Activated CD8-positive, alpha-beta memory T cell treated with anti-CD3 and anti-CD28 coated beads, Interleukin-2, amount 10 ng/mL, durations not matched to agents 7 days and 5 days (primary cell): ENCODE measurements at regions not wholly inside any gene's neighbourhood (a gene's known extent, or its start where the extent isn't known, plus 50 kb on each side); places are given as distances from the start of the nearest gene placed in this dataset.
A peak's percentile ranks its signal among the peaks of the same experiment; 100 is the strongest.

Experiments
- ATAC-seq: fragments of 150-1000 bp; cut with Tn5 transposase; one replicate; pipeline ENCODE4 v1.10.0; 2021; ENCODE audit warnings: moderate library complexity
- CTCF ChIA-PET: fragments of 350-600 bp; sonication (Branson Sonifier 250); formaldehyde crosslinking; loops from one replicate; lab custom pipeline; 2021; ENCODE audit warnings: antibody characterized with exemption; lab: Charles Lee
- DNase-seq: peaks from one replicate; pipeline ENCODE4 v3.0.0-alpha.2; 2020
- H3K27ac Mint-ChIP-seq: one replicate; pipeline ENCODE4 v1.8.0; 2021; ENCODE audit warnings: mild to moderate bottlenecking, mixed read lengths
- H3K27me3 Mint-ChIP-seq: one replicate; pipeline ENCODE4 v1.8.0; 2021; ENCODE audit warnings: mixed read lengths
- H3K36me3 Mint-ChIP-seq: one replicate; pipeline ENCODE4 v1.8.0; 2021; ENCODE audit warnings: mild to moderate bottlenecking, mixed read lengths
- H3K4me1 Mint-ChIP-seq: one replicate; pipeline ENCODE4 v1.8.0; 2021; ENCODE audit warnings: mixed read lengths
- H3K4me3 Mint-ChIP-seq: one replicate; pipeline ENCODE4 v1.8.0; 2021; ENCODE audit warnings: mild to moderate bottlenecking, moderate library complexity, mixed read lengths
- H3K9me3 Mint-ChIP-seq: one replicate; pipeline ENCODE4 v1.8.0; 2022; ENCODE audit warnings: low read depth, mixed read lengths

GRCh38 chr7:70846208-70846607, 285.7 kb upstream of the GALNT17 start:
- H3K27me3 Mint-ChIP-seq, result no peaks in the 10 kb centered on the region
- CTCF ChIA-PET, result no interaction called here

GRCh38 chr7:70849580-70850235, 282.2 kb upstream of the GALNT17 start:
- ATAC-seq (no peak), DNase-seq (no peak)
- Mint-ChIP-seq H3K4me1 (no peaks in the 10 kb centered on the region), H3K4me3 (no peak overlapping the region), H3K27me3 (no peaks in the 10 kb centered on the region), H3K9me3 (peaks cover 18% of the 10 kb centered on the region), H3K27ac (peak overlapping the region; percentile 24), H3K36me3 (peaks cover 2% of the 10 kb centered on the region)
- CTCF ChIA-PET, result interaction anchor here (0.6 kb wide), 1 partner anchor 825 kb away, joined by 3 read pairs; no protein-coding TSS in a partner anchor

More at GRCh38 chr7:70846208-70846607, 285.7 kb upstream of the GALNT17 start:
- Mint-ChIP-seq H3K9me3 (peaks cover 18% of the 10 kb centered on the region), H3K27ac (no peak overlapping the region), H3K36me3 (peaks cover 2% of the 10 kb centered on the region), H3K4me1 (no peaks in the 10 kb centered on the region), H3K4me3 (no peak overlapping the region)
- DNase-seq (no peak), ATAC-seq (no peak)

DNA sequence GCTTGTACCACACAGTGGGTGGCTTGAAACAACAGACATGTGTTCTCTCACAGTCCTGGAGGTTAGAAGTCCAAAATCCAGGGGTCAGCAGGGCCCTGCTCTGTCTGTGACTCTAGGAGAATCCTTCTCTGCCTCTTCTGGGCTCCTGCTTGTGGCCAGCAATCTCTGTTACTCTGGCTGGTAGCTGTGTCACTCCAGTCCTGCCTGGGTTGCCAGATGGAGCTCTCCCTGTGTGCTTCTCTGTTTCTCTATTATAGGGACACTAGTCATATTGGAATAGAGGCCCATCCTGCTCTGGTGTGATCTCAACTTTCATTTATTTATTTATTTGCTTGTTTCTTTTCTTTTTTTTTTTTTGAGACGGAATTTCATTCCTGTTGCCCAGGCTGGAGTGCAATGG, 276.6 kb upstream of the GALNT17 start:
- ATAC-seq (no peak), DNase-seq (no peak)
- Mint-ChIP-seq H3K36me3 (no peaks in the 10 kb centered on the region), H3K4me1 (no peaks in the 10 kb centered on the region), H3K27ac (no peak overlapping the region), H3K4me3 (no peak overlapping the region), H3K9me3 (no peaks in the 10 kb centered on the region), H3K27me3 (no peaks in the 10 kb centered on the region)
- CTCF ChIA-PET, result interaction anchor here (0.7 kb wide), 1 partner anchor 13 kb away, joined by 5 read pairs; no protein-coding TSS in a partner anchor

- peak; percentile 63 for DNase-seq
- Mint-ChIP-seq H3K4me1 (no peaks in the 10 kb centered on the region), H3K4me3 (no peak overlapping the region), H3K9me3 (no peaks in the 10 kb centered on the region), H3K36me3 (no peaks in the 10 kb centered on the region), H3K27me3 (no peaks in the 10 kb centered on the region), H3K27ac (no peak overlapping the region)
- no peak for ATAC-seq
- CTCF ChIA-PET, result interaction anchor here (2.1 to 3.0 kb wide), 2 partner anchors 877 to 879 kb away, joined by 9 read pairs; no protein-coding TSS in a partner anchor
Measured at GRCh38 chr7:70856901-70857630, 274.9 kb upstream of the GALNT17 start.

DNA sequence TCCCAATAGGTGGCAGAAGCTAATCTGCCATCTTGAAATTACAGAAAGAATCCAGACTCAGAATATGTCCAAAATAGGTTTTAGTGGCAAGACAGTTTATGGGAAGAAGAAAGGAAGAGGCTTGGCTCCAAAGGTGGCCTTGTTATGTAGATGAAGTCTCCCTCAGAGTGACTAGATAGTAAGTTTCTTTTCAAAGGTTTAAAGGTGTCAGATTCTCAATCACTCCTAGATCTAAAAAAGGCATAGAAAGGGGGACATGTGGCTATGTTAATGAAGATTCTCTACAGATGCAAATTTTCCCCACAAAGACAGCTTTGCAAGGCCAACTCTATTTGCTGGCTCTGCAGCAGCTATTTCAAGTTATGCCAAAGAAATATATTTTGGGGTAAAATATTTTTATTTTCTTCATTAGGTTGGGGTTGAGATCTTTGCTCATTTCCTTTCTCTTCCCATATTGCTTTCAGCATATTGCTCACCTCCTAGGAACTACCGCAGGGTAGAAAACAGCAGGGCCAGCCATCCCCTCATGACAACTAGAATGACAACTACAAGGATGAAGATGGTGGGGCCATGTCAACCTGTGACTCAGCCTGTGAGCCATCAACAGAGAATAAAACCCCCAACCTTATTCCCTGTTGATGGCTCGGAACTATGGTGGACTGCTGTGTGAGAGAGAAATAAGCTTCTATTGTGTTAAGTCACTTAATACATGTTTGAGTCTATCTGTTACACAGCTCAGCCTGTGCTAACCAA, 274.0 kb upstream of the GALNT17 start:
- H3K9me3 Mint-ChIP-seq, result no peaks in the 10 kb centered on the region
- no peak overlapping the region for H3K27ac Mint-ChIP-seq
- H3K4me3 Mint-ChIP-seq, result no peak overlapping the region
- no peaks in the 10 kb centered on the region for H3K36me3 Mint-ChIP-seq
- H3K27me3 Mint-ChIP-seq, result no peaks in the 10 kb centered on the region
- no peak for DNase-seq
- H3K4me1 Mint-ChIP-seq, result no peaks in the 10 kb centered on the region
- no peak for ATAC-seq
- CTCF ChIA-PET, result interaction anchor here (2.1 to 3.0 kb wide), 2 partner anchors 876 to 878 kb away, joined by 9 read pairs; no protein-coding TSS in a partner anchor

GRCh38 chr7:70867513-70867912, 264.4 kb upstream of the GALNT17 start:
- no peaks in the 10 kb centered on the region for H3K27me3 Mint-ChIP-seq
- H3K36me3 Mint-ChIP-seq, result no peaks in the 10 kb centered on the region
- H3K9me3 Mint-ChIP-seq, result peaks cover 6% of the 10 kb centered on the region
- H3K4me3 Mint-ChIP-seq, result no peak overlapping the region
- H3K27ac Mint-ChIP-seq, result no peak overlapping the region
- ATAC-seq (no peak), DNase-seq (no peak)
- no peaks in the 10 kb centered on the region for H3K4me1 Mint-ChIP-seq
- CTCF ChIA-PET, result no interaction called here

DNA sequence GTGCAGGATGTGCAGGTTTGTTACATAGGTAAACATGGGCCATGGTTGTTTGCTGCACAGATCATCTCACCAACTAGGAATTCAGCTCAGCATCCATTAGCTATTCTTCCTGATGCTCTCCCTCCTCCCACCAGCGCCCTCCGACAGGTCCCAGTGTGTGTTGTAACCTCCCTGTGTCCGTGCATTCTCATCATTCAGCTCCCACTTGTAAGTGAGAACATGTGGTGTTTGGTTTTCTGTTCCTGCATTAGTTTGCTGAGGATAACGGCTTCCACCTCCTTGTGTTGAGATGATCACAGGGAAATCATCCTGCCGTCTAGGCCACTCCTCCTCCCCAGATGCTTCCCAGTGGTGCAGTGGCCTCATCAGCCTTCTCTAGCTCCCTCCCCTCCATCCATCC, 261.6 kb upstream of the GALNT17 start:
- Mint-ChIP-seq H3K27me3 (no peaks in the 10 kb centered on the region), H3K9me3 (peaks cover 2% of the 10 kb centered on the region), H3K27ac (no peak overlapping the region), H3K36me3 (no peaks in the 10 kb centered on the region), H3K4me3 (no peak overlapping the region), H3K4me1 (no peaks in the 10 kb centered on the region)
- CTCF ChIA-PET, result no interaction called here
- ATAC-seq, result no peak
- DNase-seq, result no peak

DNA sequence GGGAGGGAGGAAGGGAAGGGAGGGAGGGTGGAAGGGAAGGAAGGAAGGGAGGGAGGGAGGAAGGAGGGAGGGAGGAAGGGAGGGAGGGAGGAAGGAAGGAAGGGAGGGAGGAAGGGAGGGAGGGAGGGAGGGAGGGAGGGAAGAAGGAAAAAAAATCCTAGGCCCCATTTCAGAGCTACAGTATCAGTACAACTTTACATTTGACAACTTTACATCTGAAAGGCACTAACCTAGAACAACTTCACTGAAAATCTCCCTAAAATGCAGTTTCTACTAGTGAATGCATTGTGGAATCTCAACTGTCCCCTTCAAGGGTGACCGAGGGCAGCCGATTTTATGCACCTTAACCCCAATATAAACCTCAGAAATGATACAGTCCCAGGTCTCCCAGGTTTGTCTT, 259.8 kb upstream of the GALNT17 start:
- DNase-seq (no peak), ATAC-seq (no peak)
- H3K27ac Mint-ChIP-seq, result no peak overlapping the region

DNA sequence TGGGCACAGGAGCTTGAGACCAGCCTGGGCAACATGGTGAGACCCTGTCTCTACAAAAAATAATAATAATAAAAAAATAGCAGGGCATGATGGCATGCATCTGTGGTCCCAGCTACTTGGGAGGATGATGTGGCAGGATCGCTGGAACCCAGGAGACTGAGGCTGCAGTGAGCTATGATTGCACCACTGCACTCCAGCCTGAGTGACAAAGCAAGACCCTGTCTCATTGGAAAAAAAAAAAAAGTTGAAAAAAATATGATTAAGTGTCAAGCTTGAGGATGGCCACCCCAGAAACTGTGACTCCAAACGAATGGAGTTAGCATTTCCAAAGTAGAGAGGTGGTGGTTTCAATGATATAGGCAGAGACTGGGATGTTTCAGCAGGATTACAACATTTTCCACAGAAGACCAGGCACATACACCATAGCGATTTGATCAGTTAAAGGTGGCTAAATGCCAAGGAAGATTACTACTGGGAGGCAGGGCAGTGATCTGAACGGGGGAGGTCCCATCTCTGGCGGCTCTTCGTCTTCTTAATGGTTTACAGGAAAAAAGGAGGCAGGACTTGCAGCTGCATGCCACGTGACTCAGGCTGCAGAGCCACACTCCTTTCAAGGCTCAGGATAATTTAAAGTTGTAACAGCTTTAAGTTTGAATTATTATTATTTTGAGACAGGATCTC, 250.6 kb upstream of the GALNT17 start:
- no peak overlapping the region for H3K27ac Mint-ChIP-seq
- H3K36me3 Mint-ChIP-seq, result no peaks in the 10 kb centered on the region
- ATAC-seq (no peak), DNase-seq (no peak)
- peaks cover 7% of the 10 kb centered on the region for H3K9me3 Mint-ChIP-seq
- H3K27me3 Mint-ChIP-seq, result no peaks in the 10 kb centered on the region
- no peak overlapping the region for H3K4me3 Mint-ChIP-seq
- no peaks in the 10 kb centered on the region for H3K4me1 Mint-ChIP-seq
- CTCF ChIA-PET, result no interaction called here

More for the DNA sequence above, 259.8 kb upstream of the GALNT17 start:
- Mint-ChIP-seq H3K4me3 (no peak overlapping the region), H3K4me1 (no peaks in the 10 kb centered on the region), H3K9me3 (peaks cover 2% of the 10 kb centered on the region), H3K36me3 (no peaks in the 10 kb centered on the region), H3K27me3 (no peaks in the 10 kb centered on the region)
- CTCF ChIA-PET, result no interaction called here

DNA sequence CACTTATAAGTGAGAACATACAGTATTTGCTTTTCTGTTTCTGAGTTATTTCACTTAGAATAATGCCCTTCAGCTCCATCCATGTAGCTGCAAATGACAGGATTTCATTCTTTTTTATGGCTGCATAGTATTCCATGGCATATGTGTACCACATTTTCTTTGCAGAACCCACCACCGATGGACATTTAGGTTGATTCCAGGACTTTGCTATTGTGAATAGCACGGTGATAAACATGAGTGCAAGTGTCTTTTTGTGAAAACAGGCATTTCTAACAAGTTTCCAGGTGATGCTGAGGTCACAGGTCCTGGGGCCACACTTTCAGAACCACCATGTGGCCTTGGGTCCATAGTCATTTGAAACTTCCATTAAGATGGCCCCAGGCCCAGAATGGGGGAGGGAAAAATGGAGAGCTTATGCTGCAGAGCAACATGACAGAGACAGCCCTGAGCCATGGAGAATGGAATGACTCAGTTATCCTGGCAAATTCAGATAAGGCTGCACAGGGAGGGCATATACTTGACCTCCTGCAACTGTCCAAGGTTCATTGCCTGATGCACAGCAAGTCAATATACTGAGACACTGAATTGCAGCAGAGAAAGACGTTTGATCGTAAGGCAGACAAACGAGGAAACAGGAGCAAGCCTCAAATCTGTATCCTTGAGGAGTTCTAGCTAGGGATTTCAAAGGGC, 248.0 kb upstream of the GALNT17 start:
- no peaks in the 10 kb centered on the region for H3K27me3 Mint-ChIP-seq
- DNase-seq (no peak), ATAC-seq (no peak)
- no peaks in the 10 kb centered on the region for H3K36me3 Mint-ChIP-seq
- no peaks in the 10 kb centered on the region for H3K4me1 Mint-ChIP-seq
- H3K9me3 Mint-ChIP-seq, result peaks cover 7% of the 10 kb centered on the region
- no peak overlapping the region for H3K4me3 Mint-ChIP-seq
- no peak overlapping the region for H3K27ac Mint-ChIP-seq
- CTCF ChIA-PET, result no interaction called here

DNA sequence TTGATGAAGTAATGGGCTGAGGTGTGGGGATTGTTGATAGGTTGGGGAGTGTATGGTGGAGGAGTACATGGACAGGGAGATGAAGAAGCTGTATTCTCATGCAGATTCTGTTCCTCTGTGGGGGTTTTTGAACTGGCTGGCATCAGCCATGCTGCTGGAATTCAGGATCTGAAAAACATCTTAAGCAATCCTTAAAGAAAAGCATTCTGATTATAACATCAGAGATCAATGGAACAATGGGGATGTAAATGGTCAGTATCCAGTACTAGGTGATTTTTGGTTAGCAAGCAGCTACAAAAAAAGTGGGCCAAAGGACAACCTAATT, 247.5 kb upstream of the GALNT17 start:
- CTCF ChIA-PET, result no interaction called here
- DNase-seq, result no peak
- H3K4me1 Mint-ChIP-seq, result no peaks in the 10 kb centered on the region

GRCh38 chr7:70884809-70885208, 247.1 kb upstream of the GALNT17 start:
- Mint-ChIP-seq H3K4me1 (no peaks in the 10 kb centered on the region), H3K27ac (no peak overlapping the region), H3K4me3 (no peak overlapping the region), H3K9me3 (peaks cover 12% of the 10 kb centered on the region), H3K36me3 (no peaks in the 10 kb centered on the region), H3K27me3 (no peaks in the 10 kb centered on the region)
- no peak for DNase-seq
- CTCF ChIA-PET, result no interaction called here
- ATAC-seq, result no peak

More for the DNA sequence above, 247.5 kb upstream of the GALNT17 start:
- no peak for ATAC-seq
- Mint-ChIP-seq H3K27me3 (no peaks in the 10 kb centered on the region), H3K9me3 (peaks cover 9% of the 10 kb centered on the region), H3K27ac (no peak overlapping the region), H3K4me3 (no peak overlapping the region), H3K36me3 (no peaks in the 10 kb centered on the region)

GRCh38 chr7:70886547-70886946, 245.4 kb upstream of the GALNT17 start:
- no peak overlapping the region for H3K27ac Mint-ChIP-seq
- H3K36me3 Mint-ChIP-seq, result no peaks in the 10 kb centered on the region
- no peak for ATAC-seq
- H3K4me3 Mint-ChIP-seq, result no peak overlapping the region
- H3K4me1 Mint-ChIP-seq, result no peaks in the 10 kb centered on the region
- H3K9me3 Mint-ChIP-seq, result peaks cover 16% of the 10 kb centered on the region
- no peaks in the 10 kb centered on the region for H3K27me3 Mint-ChIP-seq
- CTCF ChIA-PET, result no interaction called here
- no peak for DNase-seq
